ENCODE measurements at regions not wholly inside any gene's neighbourhood (a gene's known extent, or its start where the extent isn't known, plus 50 kb on each side); places are given as distances from the start of the nearest gene placed in this dataset.

DNA sequence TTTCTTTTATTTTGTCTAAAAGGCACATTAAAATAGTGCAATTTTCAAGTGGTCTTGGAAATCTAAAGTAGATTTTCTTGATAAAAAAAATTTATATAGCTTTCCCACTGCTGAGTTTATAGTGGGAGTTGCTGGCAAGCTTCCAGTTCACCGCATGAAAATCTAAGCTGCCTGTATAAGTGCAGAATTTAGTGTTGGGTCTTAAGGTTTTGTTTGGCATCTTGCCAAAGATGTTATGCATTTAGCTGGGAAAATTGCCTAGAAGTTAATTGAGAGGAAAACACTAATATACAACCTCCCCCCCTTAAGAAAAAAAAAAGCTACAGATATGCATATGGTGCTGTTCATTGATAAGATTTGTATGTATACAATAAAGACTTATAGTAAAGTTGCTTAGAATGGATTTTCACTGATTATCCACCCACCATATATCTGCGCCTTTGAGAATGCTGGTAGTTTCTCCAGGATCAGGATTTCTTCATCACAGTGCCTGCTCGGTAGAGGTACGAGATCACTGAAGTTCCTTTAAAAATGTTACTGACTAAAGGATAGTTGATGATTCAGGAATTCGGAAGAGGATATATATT lies 803.2 kb upstream of the POU3F3 start:
- intact Hi-C loops (cut with DNase I): no loop called here

DNA sequence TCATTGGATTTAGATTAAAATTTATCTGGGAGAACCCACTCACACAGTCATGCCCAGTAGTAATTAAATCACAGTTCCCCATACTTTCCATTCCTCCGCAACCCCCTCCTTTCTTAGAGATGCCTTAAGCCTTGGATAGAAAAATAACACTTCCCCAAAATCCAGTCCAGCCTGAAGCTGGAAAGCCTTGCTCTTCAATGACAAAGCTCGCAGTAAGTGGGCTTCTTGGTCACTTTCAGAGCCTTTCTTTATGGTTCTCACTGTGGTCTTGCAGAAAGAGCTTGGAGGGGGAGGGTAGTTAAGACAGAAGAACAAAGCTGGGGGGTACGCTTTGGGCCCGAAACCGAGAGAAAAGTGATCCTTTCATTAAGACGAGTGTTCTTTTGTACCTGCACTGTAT lies 802.1 kb upstream of the POU3F3 start:
- no peaks in the 10 kb centered on the region for H3K27me3 ChIP-seq
- no peaks in the 10 kb centered on the region for H3K4me1 ChIP-seq (replicated peaks in 1 of 2)
- intact Hi-C loops (cut with DNase I): no loop called here
- DNase-seq: no peak
- no peak overlapping the region for H3K27ac ChIP-seq
- H3K9me3 ChIP-seq (replicated peaks in 1 of 3): no peaks in the 10 kb centered on the region
- whole genome bisulfite sequencing, 4 donors: 76 to 87% (median 80%) methylated on average over 6 of the region's 6 CpGs
- TF ChIP-seq, protein P1, sequence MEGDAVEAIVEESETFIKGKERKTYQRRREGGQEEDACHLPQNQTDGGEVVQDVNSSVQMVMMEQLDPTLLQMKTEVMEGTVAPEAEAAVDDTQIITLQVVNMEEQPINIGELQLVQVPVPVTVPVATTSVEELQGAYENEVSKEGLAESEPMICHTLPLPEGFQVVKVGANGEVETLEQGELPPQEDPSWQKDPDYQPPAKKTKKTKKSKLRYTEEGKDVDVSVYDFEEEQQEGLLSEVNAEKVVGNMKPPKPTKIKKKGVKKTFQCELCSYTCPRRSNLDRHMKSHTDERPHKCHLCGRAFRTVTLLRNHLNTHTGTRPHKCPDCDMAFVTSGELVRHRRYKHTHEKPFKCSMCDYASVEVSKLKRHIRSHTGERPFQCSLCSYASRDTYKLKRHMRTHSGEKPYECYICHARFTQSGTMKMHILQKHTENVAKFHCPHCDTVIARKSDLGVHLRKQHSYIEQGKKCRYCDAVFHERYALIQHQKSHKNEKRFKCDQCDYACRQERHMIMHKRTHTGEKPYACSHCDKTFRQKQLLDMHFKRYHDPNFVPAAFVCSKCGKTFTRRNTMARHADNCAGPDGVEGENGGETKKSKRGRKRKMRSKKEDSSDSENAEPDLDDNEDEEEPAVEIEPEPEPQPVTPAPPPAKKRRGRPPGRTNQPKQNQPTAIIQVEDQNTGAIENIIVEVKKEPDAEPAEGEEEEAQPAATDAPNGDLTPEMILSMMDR (IDR thresholded peaks at IDR 0.05): no peak
- TF ChIP-seq POLR2A (IDR thresholded peaks at IDR 0.05): no peak
- H3K4me3 ChIP-seq: no peak overlapping the region
- H3K36me3 ChIP-seq (replicated peaks in 1 of 2): no peaks in the 10 kb centered on the region

More for the DNA sequence above, 803.2 kb upstream of the POU3F3 start:
- no peaks in the 10 kb centered on the region for H3K27me3 ChIP-seq
- TF ChIP-seq POLR2A (IDR thresholded peaks at IDR 0.05): no peak
- TF ChIP-seq, protein P1 (IDR thresholded peaks at IDR 0.05): no peak
- no peaks in the 10 kb centered on the region for H3K9me3 ChIP-seq (replicated peaks in 1 of 3)
- H3K36me3 ChIP-seq (replicated peaks in 1 of 2): no peaks in the 10 kb centered on the region
- DNase-seq: no peak
- 67 to 75% (median 73%) methylated on average over 5 of the region's 5 CpGs for WGBS, 4 donors
- no peak overlapping the region for H3K4me3 ChIP-seq
- no peaks in the 10 kb centered on the region for H3K4me1 ChIP-seq (replicated peaks in 1 of 2)
- H3K27ac ChIP-seq: no peak overlapping the region

DNA sequence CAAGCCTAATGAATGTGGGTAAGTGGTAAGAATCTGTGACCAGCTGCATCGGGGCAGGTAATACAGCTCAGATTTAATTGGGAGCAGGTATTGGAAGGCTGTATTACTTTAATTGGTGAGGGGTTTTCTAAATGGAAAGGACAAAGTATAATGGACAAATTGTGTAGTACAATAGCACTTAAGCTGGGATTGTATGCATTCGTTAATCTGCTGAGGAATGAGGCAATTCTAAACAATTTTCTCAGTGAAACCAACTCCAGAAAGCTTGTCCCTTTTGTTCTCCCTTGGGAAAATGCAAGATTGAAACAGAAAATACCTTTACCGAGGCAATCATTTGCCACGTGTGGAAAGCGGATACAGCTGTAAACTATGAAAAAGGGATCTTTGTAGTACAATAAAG lies 801.6 kb upstream of the POU3F3 start:
- TF ChIP-seq, protein P1 (IDR thresholded peaks at IDR 0.05): no peak
- no peak for TF ChIP-seq POLR2A (IDR thresholded peaks at IDR 0.05)
- Histone ChIP-seq H3K27me3 (no peaks in the 10 kb centered on the region), H3K36me3 (replicated peaks in 1 of 2) (no peaks in the 10 kb centered on the region), H3K4me1 (replicated peaks in 1 of 2) (no peaks in the 10 kb centered on the region), H3K9me3 (replicated peaks in 1 of 3) (no peaks in the 10 kb centered on the region), H3K4me3 (no peak overlapping the region), H3K27ac (no peak overlapping the region)
- intact Hi-C loops (cut with DNase I): no loop called here
- 69 to 82% (median 71%) methylated on average over 5 of the region's 5 CpGs for WGBS, 4 donors
- no peak for DNase-seq

DNA sequence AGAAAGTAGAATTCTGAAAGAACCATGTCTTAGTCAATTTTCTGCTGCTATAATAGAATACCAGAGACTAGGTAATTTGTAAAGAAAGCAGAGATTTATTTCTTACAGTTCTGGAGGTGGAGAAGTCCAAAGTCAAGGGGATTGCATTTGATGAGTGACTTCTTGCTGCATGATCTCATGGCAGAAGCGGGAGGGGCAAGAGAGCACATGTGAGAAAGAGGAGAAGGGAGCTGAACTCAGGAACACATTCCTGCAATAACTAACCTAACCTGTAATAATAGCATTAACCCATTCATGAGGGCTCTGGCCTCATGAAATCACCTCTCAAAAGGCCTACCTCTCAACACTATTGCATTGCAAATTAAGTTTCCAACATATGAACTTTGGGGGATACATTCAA lies 797.5 kb upstream of the POU3F3 start:
- intact Hi-C loops (cut with DNase I): no loop called here
- no peaks in the 10 kb centered on the region for H3K27me3 ChIP-seq
- no peaks in the 10 kb centered on the region for H3K4me1 ChIP-seq (replicated peaks in 1 of 2)
- WGBS, 4 donors: 73 to 91% (median 85%) methylated on average over 1 of the region's 1 CpG
- H3K4me3 ChIP-seq: no peak overlapping the region
- no peaks in the 10 kb centered on the region for H3K36me3 ChIP-seq (replicated peaks in 1 of 2)
- no peaks in the 10 kb centered on the region for H3K9me3 ChIP-seq (replicated peaks in 1 of 3)
- no peak overlapping the region for H3K27ac ChIP-seq
- DNase-seq: no peak
- no peak for TF ChIP-seq POLR2A (IDR thresholded peaks at IDR 0.05)
- TF ChIP-seq, protein P1 (IDR thresholded peaks at IDR 0.05): no peak
